H1 (cell line): ENCODE measurements at regions not wholly inside any gene's neighbourhood (a gene's known extent, or its start where the extent isn't known, plus 50 kb on each side); places are given as distances from the start of the nearest gene placed in this dataset.

Experiments
- CTCF ChIA-PET: fragments of 300-600 bp; sonication (Branson Sonifier 250); formaldehyde crosslinking; loops from one replicate; lab custom pipeline; 2021; ENCODE audit not compliant: partially characterized antibody; lab: Charles Lee
- POLR2A ChIA-PET: fragments of 300-600 bp; sonication (Branson Sonifier 250); formaldehyde crosslinking; loops from one replicate; lab custom pipeline; 2021; ENCODE audit warnings: inconsistent platforms; ENCODE audit not compliant: partially characterized antibody; lab: Charles Lee
- DNase-seq, 2 experiments: peaks; one replicate each; pipeline versions ENCODE4 v3.0.0 to v3.0.0-alpha.2; 2010 to 2022; ENCODE audit warnings: low spot score in 2 of 2, low read depth in 1 of 2, mixed read lengths in 1 of 2
- FAIRE-seq: peaks from 2 replicates; lab custom pipeline; 2011; peaks lifted over from hg19 to GRCh38; lab: Jason Lieb, UNC
- H2AFZ ChIP-seq: 2 replicates; pipeline ENCODE4 v1.8.1; 2012; ENCODE audit warnings: low read length, inconsistent platforms
- H2AK5ac ChIP-seq: 2 replicates; pipeline ENCODE4 v1.6.1; 2013; ENCODE audit warnings: low read depth, low read length
- H2BK120ac ChIP-seq: replicated peaks from 2 replicates; pipeline ENCODE3; 2013; ENCODE audit warnings: low read depth, low read length, inconsistent platforms
- H2BK12ac ChIP-seq: 2 replicates; pipeline ENCODE4 v1.6.1; 2013; ENCODE audit warnings: low read depth, low read length
- H2BK15ac ChIP-seq: 2 replicates; pipeline ENCODE4 v1.6.1; 2013; ENCODE audit warnings: low read length
- H2BK20ac ChIP-seq: 2 replicates; pipeline ENCODE4 v1.6.1; 2013; ENCODE audit warnings: low read length
- H2BK5ac ChIP-seq: 2 replicates; pipeline ENCODE4 v1.6.1; 2013; ENCODE audit warnings: low read depth, low read length
- H3K14ac ChIP-seq: 2 replicates; pipeline ENCODE4 v1.6.1; 2013; ENCODE audit warnings: inconsistent platforms; ENCODE audit not compliant: insufficient read length
- H3K18ac ChIP-seq: 2 replicates; pipeline ENCODE4 v1.6.1; 2013; ENCODE audit warnings: low read length; ENCODE audit errors: extremely low read depth
- H3K23ac ChIP-seq: 2 replicates; pipeline ENCODE4 v1.6.1; 2013; ENCODE audit warnings: inconsistent platforms; ENCODE audit not compliant: insufficient read length
- H3K23me2 ChIP-seq: 2 replicates; pipeline ENCODE4 v1.6.1; 2013; ENCODE audit warnings: low read depth, low read length
- H3K27ac ChIP-seq: 2 replicates; pipeline ENCODE4 v1.6.1; 2011; ENCODE audit warnings: low read depth, low read length, inconsistent platforms
- H3K27me3 ChIP-seq, 4 experiments: replicated peaks in 1 of 4; 1 replicate in 1 of 4; 2 replicates in 3 of 4; pipeline versions ENCODE4 v1.6.1 to v1.8.1; 2011 to 2013; ENCODE audit warnings: low read length in 3 of 4, mild to moderate bottlenecking in 3 of 4, inconsistent platforms in 2 of 4, mixed read lengths in 2 of 4, moderate library complexity in 1 of 4; ENCODE audit not compliant: control insufficient read depth in 3 of 4, insufficient read depth in 3 of 4; ENCODE audit errors: extremely low read depth in 1 of 4
- H3K36me3 ChIP-seq, 4 experiments: 2 replicates each; pipeline versions ENCODE4 v1.6.1 to v1.8.1; 2011 to 2013; ENCODE audit warnings: mild to moderate bottlenecking in 4 of 4, low read length in 3 of 4, moderate library complexity in 2 of 4, control low read depth in 1 of 4, inconsistent platforms in 1 of 4; ENCODE audit not compliant: insufficient read depth in 4 of 4, control insufficient read depth in 2 of 4
- H3K4ac ChIP-seq: replicated peaks from 2 replicates; pipeline ENCODE3; 2013; ENCODE audit warnings: low read length, low read depth, mixed read lengths, inconsistent platforms; ENCODE audit not compliant: insufficient read length
- H3K4me1 ChIP-seq, 4 experiments: replicated peaks in 1 of 4; 1 replicate in 1 of 4; 2 replicates in 3 of 4; pipeline versions ENCODE4 v1.6.1 to v1.8.1; 2011 to 2013; ENCODE audit warnings: low read length in 3 of 4, inconsistent platforms in 2 of 4, mixed read lengths in 1 of 4; ENCODE audit not compliant: insufficient read depth in 4 of 4, control insufficient read depth in 3 of 4
- H3K4me2 ChIP-seq, 2 experiments: 2 replicates each; pipeline versions ENCODE4 v1.6.1 to v1.8.1; 2011 to 2013; ENCODE audit warnings: low read depth in 2 of 2, low read length in 2 of 2, control low read depth in 1 of 2, inconsistent platforms in 1 of 2, mild to moderate bottlenecking in 1 of 2; ENCODE audit not compliant: insufficient read depth in 1 of 2
- H3K4me3 ChIP-seq, 4 experiments: fragments of 200-600, 300-600 bp in 1 of 4; sonication (generic), shearing (Covaris generic), sonication (Bioruptor Twin) in 1 of 4; 2 replicates each; pipeline versions ENCODE4 v1.5.1 to v1.8.1; 2011 to 2016; ENCODE audit warnings: low read length in 4 of 4, low read depth in 3 of 4, control low read depth in 2 of 4, inconsistent platforms in 2 of 4, mild to moderate bottlenecking in 2 of 4, mixed read lengths in 1 of 4, moderate library complexity in 1 of 4; ENCODE audit not compliant: insufficient read depth in 2 of 4; ENCODE audit errors: extremely low read depth in 1 of 4
- H3K56ac ChIP-seq: replicated peaks from 2 replicates; pipeline ENCODE3; 2013; ENCODE audit warnings: low read depth, mild to moderate bottlenecking, mixed read lengths, low read length, inconsistent platforms; ENCODE audit not compliant: insufficient read length
- H3K79me1 ChIP-seq: 2 replicates; pipeline ENCODE4 v1.6.1; 2013; ENCODE audit warnings: low read depth, low read length, control low read depth
- H3K79me2 ChIP-seq, 2 experiments: 2 replicates each; pipeline versions ENCODE4 v1.6.1 to v1.8.1; 2012 to 2013; ENCODE audit warnings: low read length in 2 of 2, mild to moderate bottlenecking in 2 of 2, inconsistent platforms in 1 of 2; ENCODE audit not compliant: insufficient read depth in 2 of 2, control insufficient read depth in 1 of 2
- H3K9ac ChIP-seq, 4 experiments: replicated peaks in 1 of 4; 1 replicate in 1 of 4; 2 replicates in 3 of 4; pipeline versions ENCODE4 v1.6.1 to v1.8.1; 2011 to 2013; ENCODE audit warnings: low read depth in 3 of 4, low read length in 3 of 4, control low read depth in 2 of 4, mild to moderate bottlenecking in 2 of 4, moderate library complexity in 2 of 4, inconsistent platforms in 1 of 4; ENCODE audit errors: extremely low read depth in 1 of 4
- H3K9me3 ChIP-seq, 2 experiments: 2 replicates each; pipeline versions ENCODE4 v1.6.1 to v1.8.1; 2012 to 2013; ENCODE audit warnings: mild to moderate bottlenecking in 2 of 2, moderate library complexity in 2 of 2, control low read depth in 1 of 2, inconsistent platforms in 1 of 2, low read depth in 1 of 2, low read length in 1 of 2, mixed read lengths in 1 of 2; ENCODE audit not compliant: insufficient read depth in 2 of 2
- H4K20me1 ChIP-seq, 2 experiments: replicated peaks in 1 of 2; 2 replicates each; pipeline versions ENCODE3 to v1.8.1; 2011 to 2013; ENCODE audit warnings: inconsistent platforms in 2 of 2, low read length in 2 of 2, mild to moderate bottlenecking in 1 of 2; ENCODE audit not compliant: insufficient read depth in 2 of 2, control insufficient read depth in 1 of 2
- H4K5ac ChIP-seq: 2 replicates; pipeline ENCODE4 v1.6.1; 2013; ENCODE audit warnings: low read length, low read depth, mixed read lengths, inconsistent platforms; ENCODE audit not compliant: insufficient read length
- H4K8ac ChIP-seq: 2 replicates; pipeline ENCODE4 v1.8.0; 2013; ENCODE audit warnings: mild to moderate bottlenecking, moderate library complexity, low read length, inconsistent platforms; ENCODE audit not compliant: insufficient read depth; ENCODE audit errors: extremely low read depth
- H4K91ac ChIP-seq: replicated peaks from 2 replicates; pipeline ENCODE3; 2013; ENCODE audit warnings: low read length, mixed read lengths, inconsistent platforms; ENCODE audit not compliant: insufficient read length
- BCL11A ChIP-seq, 2 experiments: IDR thresholded peaks; one replicate each; pipeline ENCODE4 v1.6.1; 2011; ENCODE audit warnings: low read depth in 2 of 2, low read length in 2 of 2, mild to moderate bottlenecking in 2 of 2
- BRCA1 ChIP-seq: IDR thresholded peaks from 2 replicates; pipeline ENCODE4 v1.6.1; 2012; ENCODE audit warnings: low read depth, low read length, improper control_type of control experiment
- CEBPB ChIP-seq: IDR thresholded peaks from 2 replicates; pipeline ENCODE4 v1.6.1; 2012; ENCODE audit warnings: low read depth, low read length
- CHD2 ChIP-seq: IDR thresholded peaks from 2 replicates; pipeline ENCODE4 v1.6.1; 2012; ENCODE audit warnings: low read length, improper control_type of control experiment
- FOSL1 ChIP-seq: IDR thresholded peaks from 2 replicates; pipeline ENCODE4 v1.6.1; 2011; ENCODE audit warnings: mild to moderate bottlenecking, low read depth, low read length, moderate library complexity; ENCODE audit not compliant: insufficient read depth
- KDM5A ChIP-seq: fragments of 200-600 bp; IDR thresholded peaks from 2 replicates; pipeline ENCODE4 v1.7.1; 2012; ENCODE audit warnings: mild to moderate bottlenecking, low read length, inconsistent platforms, mixed read lengths
- MAFK ChIP-seq: IDR thresholded peaks from 2 replicates; pipeline ENCODE4 v1.6.1; 2012; ENCODE audit warnings: low read depth, mild to moderate bottlenecking, improper control_type of control experiment, low read length
- MAX ChIP-seq: IDR thresholded peaks from 2 replicates; pipeline ENCODE4 v1.6.1; 2012; ENCODE audit warnings: inconsistent platforms
- NANOG ChIP-seq: IDR thresholded peaks from 2 replicates; pipeline ENCODE4 v1.6.1; 2011; ENCODE audit warnings: low read length, low read depth, mild to moderate bottlenecking, inconsistent platforms; ENCODE audit not compliant: insufficient read depth, poor library complexity, severe bottlenecking
- NRF1 ChIP-seq: IDR thresholded peaks from 2 replicates; pipeline ENCODE4 v1.6.1; 2011; ENCODE audit warnings: mild to moderate bottlenecking, low read depth, low read length, improper control_type of control experiment
- POU5F1 ChIP-seq: IDR thresholded peaks from 2 replicates; pipeline ENCODE4 v1.6.1; 2011; ENCODE audit warnings: low read depth, mild to moderate bottlenecking, low read length, moderate library complexity
- RXRA ChIP-seq: IDR thresholded peaks from 2 replicates; pipeline ENCODE4 v1.6.1; 2011; ENCODE audit warnings: low read depth, mild to moderate bottlenecking, low read length, moderate library complexity; ENCODE audit not compliant: insufficient read depth
- SP2 ChIP-seq: IDR thresholded peaks from 2 replicates; pipeline ENCODE4 v1.6.1; 2012; ENCODE audit warnings: mild to moderate bottlenecking, low read length, inconsistent platforms
- TEAD4 ChIP-seq: IDR thresholded peaks from 2 replicates; pipeline ENCODE4 v1.6.1; 2012; ENCODE audit warnings: low read depth, low read length, inconsistent platforms, mixed read lengths
- USF2 ChIP-seq: IDR thresholded peaks from 2 replicates; pipeline ENCODE4 v1.6.1; 2011; ENCODE audit warnings: low read length, improper control_type of control experiment
- WGBS, 2 experiments: shearing (Covaris generic) in 1 of 2; methylation state at CpG; one replicate each; pipeline versions ENCODE4 v1.1.6 to v1.1.7; 2013 to 2015; ENCODE audit warnings: low lambda C conversion rate in 2 of 2, mixed read lengths in 2 of 2, inconsistent platforms in 1 of 2, low coverage in 1 of 2, missing lambda C conversion rate in 1 of 2; ENCODE audit not compliant: insufficient replicate concordance in 2 of 2, insufficient coverage in 1 of 2, insufficient read length in 1 of 2; ENCODE audit errors: extremely low coverage in 1 of 2, missing lambda C conversion rate in 1 of 2; 5-methylcytosine and 5-hydroxymethylcytosine counted together

GRCh38 chr2:43012966-43013365 lies 213.4 kb downstream of the ZFP36L2 start:
- Histone ChIP-seq H3K4me3 (no peak overlapping the region), H3K4me1 (peaks cover 0 to 5% (median 1%) of the 10 kb centered on the region in 4 experiments; a peak in 2 of 7 replicates), H4K20me1 (no peaks in the 10 kb centered on the region), H2BK20ac (no peak overlapping the region), H4K91ac (no peak overlapping the region), H3K4ac (no peak overlapping the region), H2AK5ac (no peak overlapping the region), H3K27ac (no peak overlapping the region), H2BK12ac (no peak overlapping the region), H3K9me3 (peaks cover 0 to under 1% of the 10 kb centered on the region in 2 experiments; a peak in 1 of 4 replicates), H4K5ac (no peak overlapping the region), H3K23ac (no peak overlapping the region), H3K27me3 (no peaks in the 10 kb centered on the region), H2BK15ac (no peak overlapping the region), H3K79me1 (no peaks in the 10 kb centered on the region), H3K23me2 (no peaks in the 10 kb centered on the region), H3K9ac (no peak overlapping the region), H3K18ac (no peak overlapping the region), H3K79me2 (no peaks in the 10 kb centered on the region), H4K8ac (no peak overlapping the region), H3K14ac (no peak overlapping the region), H2AFZ (no peak overlapping the region), H3K56ac (no peak overlapping the region), H3K4me2 (no peak overlapping the region), H2BK120ac (no peak overlapping the region), H3K36me3 (no peaks in the 10 kb centered on the region), H2BK5ac (no peak overlapping the region)
- FAIRE-seq (no peak), DNase-seq (no peak)
- WGBS, 2 experiments: 47% methylated on average over 2 of the region's 2 CpGs; no CpG with 5 or more reads in 1 of the 2 experiments
- POLR2A ChIA-PET: no interaction called here
- CTCF ChIA-PET: interaction anchor here (1.3 to 2.8 kb wide), 2 partner anchors 63 to 67 kb away, joined by 3 to 11 read pairs; no protein-coding TSS in a partner anchor
- TF ChIP-seq KDM5A (no peak), BCL11A (IDR thresholded peaks at IDR 0.05; ENCODE audit: low read depth in 2 of 2, low read length in 2 of 2) (no peak), NANOG (no peak), CEBPB (no peak), USF2 (no peak), FOSL1 (no peak), TEAD4 (no peak), BRCA1 (no peak), POU5F1 (no peak), NRF1 (no peak), CHD2 (no peak), SP2 (no peak), RXRA (no peak), MAX (no peak), MAFK (no peak)
